ENCODE measurements at regions not wholly inside any gene's neighbourhood (a gene's known extent, or its start where the extent isn't known, plus 50 kb on each side); places are given as distances from the start of the nearest gene placed in this dataset.
"Not testable (repeated sequence)": the region's sequence is repeated elsewhere in the genome, so short reads cannot be mapped to it uniquely, and the experiment has no call there.

GRCh38 chr10:76621886-76622620 lies 1015.6 kb downstream of the KCNMA1 start:
- FAIRE-seq (no peak), DNase-seq (ENCODE audit: low spot score in 2 of 2) (no peak)

- FAIRE-seq, result no peak
- DNase-seq (ENCODE audit: low spot score in 2 of 2), result no peak
These were observed 1019.0 kb downstream of the KCNMA1 start for GRCh38 chr10:76618641-76619040.

- FAIRE-seq (no peak), DNase-seq (ENCODE audit: low spot score in 2 of 2) (no peak)
These were observed 1019.4 kb downstream of the KCNMA1 start for GRCh38 chr10:76618171-76618570.

GRCh38 chr10:76616666-76617065 lies 1020.9 kb downstream of the KCNMA1 start:
- DNase-seq (ENCODE audit: low spot score in 2 of 2); FAIRE-seq: not testable (repeated sequence)

GRCh38 chr10:76615049-76615448 lies 1022.6 kb downstream of the KCNMA1 start:
- DNase-seq (ENCODE audit: low spot score in 2 of 2) (no peak), FAIRE-seq (no peak)
